HG02571 (cell line): ENCODE measurements at regions not wholly inside any gene's neighbourhood (a gene's known extent, or its start where the extent isn't known, plus 50 kb on each side); places are given as distances from the start of the nearest gene placed in this dataset.
A peak's percentile ranks its signal among the peaks of the same experiment; 100 is the strongest.

Source experiments
- ATAC-seq: cut with Tn5 transposase; IDR thresholded peaks from one replicate; pipeline ENCODE4 v1.9.1; 2021; ENCODE audit warnings: mild to moderate bottlenecking, moderate library complexity; ENCODE audit not compliant: unreplicated experiment

- ATAC-seq, result no peak
Measured at GRCh38 chr6:99867026-99867425, 127.0 kb downstream of the MCHR2 start.

GRCh38 chr6:99868074-99868702 is 125.8 kb downstream of the MCHR2 start:
- ATAC-seq, result peak; percentile 89
